ENCODE measurements at regions not wholly inside any gene's neighbourhood (a gene's known extent, or its start where the extent isn't known, plus 50 kb on each side); places are given as distances from the start of the nearest gene placed in this dataset.

DNA sequence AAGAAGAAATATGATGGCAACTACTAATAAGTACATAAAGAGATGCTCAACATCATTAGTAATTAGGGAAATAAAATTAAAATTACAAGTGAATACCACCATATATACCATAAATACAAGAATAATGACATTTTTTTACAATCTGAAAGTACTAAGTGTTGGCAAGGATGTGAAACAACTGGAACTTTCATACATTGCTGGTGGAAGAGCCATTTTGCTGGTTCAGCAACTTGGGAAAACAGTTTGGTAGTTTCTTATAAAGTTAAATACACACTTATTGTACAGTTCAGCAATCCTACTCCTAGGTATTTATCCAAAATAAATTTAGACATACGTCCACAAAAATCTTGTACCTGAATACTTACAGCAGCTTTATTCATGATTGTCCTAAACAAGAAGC lies 192.9 kb downstream of the CARTPT start:
- no peak overlapping the region for H3K4me3 ChIP-seq (ENCODE audit: insufficient read depth, low read length, poor library complexity, severe bottlenecking)
- H3K27me3 ChIP-seq (ENCODE audit: low read length) = no peaks in the 10 kb centered on the region
- TF ChIP-seq, protein P1, sequence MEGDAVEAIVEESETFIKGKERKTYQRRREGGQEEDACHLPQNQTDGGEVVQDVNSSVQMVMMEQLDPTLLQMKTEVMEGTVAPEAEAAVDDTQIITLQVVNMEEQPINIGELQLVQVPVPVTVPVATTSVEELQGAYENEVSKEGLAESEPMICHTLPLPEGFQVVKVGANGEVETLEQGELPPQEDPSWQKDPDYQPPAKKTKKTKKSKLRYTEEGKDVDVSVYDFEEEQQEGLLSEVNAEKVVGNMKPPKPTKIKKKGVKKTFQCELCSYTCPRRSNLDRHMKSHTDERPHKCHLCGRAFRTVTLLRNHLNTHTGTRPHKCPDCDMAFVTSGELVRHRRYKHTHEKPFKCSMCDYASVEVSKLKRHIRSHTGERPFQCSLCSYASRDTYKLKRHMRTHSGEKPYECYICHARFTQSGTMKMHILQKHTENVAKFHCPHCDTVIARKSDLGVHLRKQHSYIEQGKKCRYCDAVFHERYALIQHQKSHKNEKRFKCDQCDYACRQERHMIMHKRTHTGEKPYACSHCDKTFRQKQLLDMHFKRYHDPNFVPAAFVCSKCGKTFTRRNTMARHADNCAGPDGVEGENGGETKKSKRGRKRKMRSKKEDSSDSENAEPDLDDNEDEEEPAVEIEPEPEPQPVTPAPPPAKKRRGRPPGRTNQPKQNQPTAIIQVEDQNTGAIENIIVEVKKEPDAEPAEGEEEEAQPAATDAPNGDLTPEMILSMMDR (IDR thresholded peaks at IDR 0.05; ENCODE audit: insufficient read depth, low read length, poor library complexity, severe bottlenecking) = no peak
- no peak for TF ChIP-seq EZH2phosphoT487 (conservative IDR thresholded peaks at IDR 0.05; ENCODE audit: low read length)
- H4K20me1 ChIP-seq (ENCODE audit: low read depth, low read length) = no peaks in the 10 kb centered on the region
- no peak overlapping the region for H3K9ac ChIP-seq (ENCODE audit: low read length)
- no peaks in the 10 kb centered on the region for H3K9me3 ChIP-seq (ENCODE audit: insufficient read depth, low read length)
- no peak overlapping the region for H2AFZ ChIP-seq (ENCODE audit: low read depth, low read length, severe bottlenecking)
- H3K4me2 ChIP-seq (ENCODE audit: low read depth, low read length, poor library complexity, severe bottlenecking) = no peak overlapping the region
- H3F3A ChIP-seq (ENCODE audit: insufficient read depth) = no peaks in the 10 kb centered on the region
- no peaks in the 10 kb centered on the region for H3K36me3 ChIP-seq (ENCODE audit: low read length)
- H3K27ac ChIP-seq (ENCODE audit: low read depth, low read length) = no peak overlapping the region
- H3K9me2 ChIP-seq (replicated peaks; ENCODE audit: insufficient read depth, low read length) = no peaks in the 10 kb centered on the region
- H3K79me2 ChIP-seq (ENCODE audit: insufficient read depth, low read length) = no peaks in the 10 kb centered on the region

- H3K79me2 ChIP-seq (ENCODE audit: insufficient read depth, low read length) = no peaks in the 10 kb centered on the region
- H3K36me3 ChIP-seq (ENCODE audit: low read length) = no peaks in the 10 kb centered on the region
- H3K27ac ChIP-seq (ENCODE audit: low read depth, low read length) = no peak overlapping the region
- H4K20me1 ChIP-seq (ENCODE audit: low read depth, low read length) = no peaks in the 10 kb centered on the region
- H3K9ac ChIP-seq (ENCODE audit: low read length) = no peak overlapping the region
- no peaks in the 10 kb centered on the region for H3K9me2 ChIP-seq (replicated peaks; ENCODE audit: insufficient read depth, low read length)
- TF ChIP-seq EZH2phosphoT487 (conservative IDR thresholded peaks at IDR 0.05; ENCODE audit: low read length) = no peak
- TF ChIP-seq, protein P1 (IDR thresholded peaks at IDR 0.05; ENCODE audit: insufficient read depth, low read length, poor library complexity, severe bottlenecking) = no peak
- H3K4me2 ChIP-seq (ENCODE audit: low read depth, low read length, poor library complexity, severe bottlenecking) = no peak overlapping the region
- H3F3A ChIP-seq (ENCODE audit: insufficient read depth) = no peaks in the 10 kb centered on the region
- no peaks in the 10 kb centered on the region for H3K9me3 ChIP-seq (ENCODE audit: insufficient read depth, low read length)
- H3K27me3 ChIP-seq (ENCODE audit: low read length) = no peaks in the 10 kb centered on the region
- H2AFZ ChIP-seq (ENCODE audit: low read depth, low read length, severe bottlenecking) = no peak overlapping the region
- no peak overlapping the region for H3K4me3 ChIP-seq (ENCODE audit: insufficient read depth, low read length, poor library complexity, severe bottlenecking)
Measured at GRCh38 chr5:71914281-71914680, 193.0 kb upstream of the MAP1B start.

DNA sequence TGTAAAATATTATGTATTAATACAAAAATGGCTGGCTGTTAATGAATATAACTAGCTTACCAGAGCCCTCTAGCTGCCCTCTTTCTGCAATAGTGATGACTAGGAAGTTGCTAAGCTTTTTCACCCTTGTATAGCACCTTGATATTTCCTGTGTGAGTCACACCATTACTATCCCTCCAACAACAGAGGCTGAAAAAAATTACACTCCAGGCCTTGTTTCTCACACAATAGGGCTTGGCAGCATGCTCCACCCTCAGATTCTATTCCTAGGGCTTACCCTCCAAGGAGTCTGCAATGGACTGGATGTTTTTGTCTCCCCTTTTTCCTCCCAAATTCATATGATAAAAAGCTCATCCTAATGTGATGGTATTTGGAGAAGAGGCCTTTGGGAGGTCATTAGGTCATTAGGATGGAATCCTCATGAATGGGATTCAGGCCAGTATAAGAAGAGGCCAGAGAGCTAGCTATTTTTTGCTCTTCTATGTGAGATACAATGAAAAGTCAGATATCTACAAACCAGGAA lies 184.6 kb upstream of the MAP1B start:
- Histone ChIP-seq H3K36me3 (ENCODE audit: low read length) (no peaks in the 10 kb centered on the region), H3K9me2 (replicated peaks; ENCODE audit: insufficient read depth, low read length) (no peaks in the 10 kb centered on the region), H3K9me3 (ENCODE audit: insufficient read depth, low read length) (no peaks in the 10 kb centered on the region), H3K27ac (ENCODE audit: low read depth, low read length) (no peak overlapping the region), H3K4me2 (ENCODE audit: low read depth, low read length, poor library complexity, severe bottlenecking) (no peak overlapping the region), H3K4me3 (ENCODE audit: insufficient read depth, low read length, poor library complexity, severe bottlenecking) (no peak overlapping the region), H3F3A (ENCODE audit: insufficient read depth) (no peaks in the 10 kb centered on the region), H3K9ac (ENCODE audit: low read length) (no peak overlapping the region), H3K79me2 (ENCODE audit: insufficient read depth, low read length) (no peaks in the 10 kb centered on the region), H4K20me1 (ENCODE audit: low read depth, low read length) (no peaks in the 10 kb centered on the region), H3K27me3 (ENCODE audit: low read length) (no peaks in the 10 kb centered on the region), H2AFZ (ENCODE audit: low read depth, low read length, severe bottlenecking) (no peak overlapping the region)
- TF ChIP-seq, protein P1 (IDR thresholded peaks at IDR 0.05; ENCODE audit: insufficient read depth, low read length, poor library complexity, severe bottlenecking) = no peak
- TF ChIP-seq EZH2phosphoT487 (conservative IDR thresholded peaks at IDR 0.05; ENCODE audit: low read length) = no peak

Data from SU-DHL-6 (cell line).